ENCODE measurements at regions not wholly inside any gene's neighbourhood (a gene's known extent, or its start where the extent isn't known, plus 50 kb on each side); places are given as distances from the start of the nearest gene placed in this dataset.

- TF ChIP-seq POLR2A (IDR thresholded peaks at IDR 0.05; ENCODE audit: low read depth, low read length) (no peak), POLR2AphosphoS5 (IDR thresholded peaks at IDR 0.05; ENCODE audit: low read depth, low read length) (no peak), PAX5 (IDR thresholded peaks at IDR 0.05; ENCODE audit: insufficient read depth, low read length, severe bottlenecking) (no peak), TAF1 (IDR thresholded peaks at IDR 0.05; ENCODE audit: low read depth, low read length) (no peak)
Observed at GRCh38 chr2:176843208-176843607, 369.4 kb upstream of the HNRNPA3 start.

Data from GM12891 (cell line).